Skeletal muscle satellite cell (primary cell): ENCODE measurements at regions not wholly inside any gene's neighbourhood (a gene's known extent, or its start where the extent isn't known, plus 50 kb on each side); places are given as distances from the start of the nearest gene placed in this dataset.
"Not testable (repeated sequence)": the region's sequence is repeated elsewhere in the genome, so short reads cannot be mapped to it uniquely, and the experiment has no call there.

Experiments used
- H3K27me3 ChIP-seq: 2 replicates; pipeline ENCODE4 v1.7.0; 2013; ENCODE audit warnings: low read length; ENCODE audit not compliant: control insufficient read depth, insufficient read depth
- H3K36me3 ChIP-seq: 2 replicates; pipeline ENCODE4 v1.7.0; 2013; ENCODE audit warnings: mild to moderate bottlenecking, control low read depth, low read length; ENCODE audit not compliant: insufficient read depth
- H3K4me1 ChIP-seq: 2 replicates; pipeline ENCODE4 v1.7.0; 2013; ENCODE audit warnings: low read length; ENCODE audit not compliant: control insufficient read depth, insufficient read depth
- H3K4me2 ChIP-seq: 2 replicates; pipeline ENCODE4 v1.7.0; 2013; ENCODE audit warnings: mild to moderate bottlenecking, low read length
- H3K4me3 ChIP-seq: 2 replicates; pipeline ENCODE4 v1.7.0; 2013; ENCODE audit warnings: low read length
- H3K9ac ChIP-seq: 2 replicates; pipeline ENCODE4 v1.7.0; 2013; ENCODE audit warnings: mild to moderate bottlenecking, low read depth, low read length, moderate library complexity
- H3K9me3 ChIP-seq: replicated peaks from 2 replicates; pipeline ENCODE4 v1.7.0; 2013; ENCODE audit warnings: mild to moderate bottlenecking, control low read depth, low read length

DNA sequence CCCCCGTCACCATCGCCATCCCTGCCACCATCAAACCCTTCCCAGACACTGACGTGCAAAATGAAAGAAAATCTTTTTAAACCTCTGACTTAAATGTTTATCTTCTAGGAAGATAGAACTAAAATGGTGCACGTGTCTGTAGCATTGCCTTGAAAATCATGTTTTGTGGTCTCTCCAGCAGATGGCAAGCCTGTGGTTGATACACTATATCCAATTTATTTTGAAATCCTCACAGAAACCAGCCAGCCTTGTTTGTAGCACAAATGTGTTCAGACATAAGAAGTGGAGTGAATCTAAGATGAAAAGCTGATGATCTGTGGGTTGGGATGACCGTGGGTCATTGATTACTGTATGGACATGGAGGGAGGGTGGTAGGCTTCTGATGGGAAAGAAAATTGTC is 436.2 kb upstream of the SMIM21 start:
- Histone ChIP-seq H3K4me3 (no peak overlapping the region), H3K9me3 (no peaks in the 10 kb centered on the region), H3K4me1 (no peaks in the 10 kb centered on the region)

DNA sequence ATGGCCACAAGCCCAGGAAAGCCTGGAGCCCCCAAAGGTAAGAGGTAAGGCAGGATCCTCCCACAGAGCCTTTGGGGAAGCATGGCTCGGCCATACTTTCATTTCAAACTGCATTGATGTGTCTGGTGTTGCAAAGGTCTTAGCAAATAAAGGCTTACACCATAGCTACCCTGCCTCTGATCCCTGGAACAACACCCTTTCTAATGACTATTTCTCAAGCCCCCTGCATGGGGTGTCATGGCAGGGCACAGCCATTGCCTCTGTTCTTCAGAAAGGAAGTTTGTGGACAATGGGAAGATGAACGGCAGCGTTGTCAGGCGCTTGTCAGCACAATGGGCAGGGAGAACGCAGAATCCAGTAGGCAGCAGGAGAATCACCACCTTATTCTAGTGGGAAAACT is 435.0 kb upstream of the SMIM21 start:
- Histone ChIP-seq H3K27me3 (peaks cover 3% of the 10 kb centered on the region), H3K9me3 (no peaks in the 10 kb centered on the region), H3K36me3 (no peaks in the 10 kb centered on the region), H3K4me2 (no peak overlapping the region), H3K4me1 (no peaks in the 10 kb centered on the region), H3K9ac (no peak overlapping the region), H3K4me3 (no peak overlapping the region)

More for the DNA sequence above, 436.2 kb upstream of the SMIM21 start:
- Histone ChIP-seq H3K4me2 (no peak overlapping the region), H3K9ac (no peak overlapping the region), H3K36me3 (no peaks in the 10 kb centered on the region), H3K27me3 (peaks cover 3% of the 10 kb centered on the region)

DNA sequence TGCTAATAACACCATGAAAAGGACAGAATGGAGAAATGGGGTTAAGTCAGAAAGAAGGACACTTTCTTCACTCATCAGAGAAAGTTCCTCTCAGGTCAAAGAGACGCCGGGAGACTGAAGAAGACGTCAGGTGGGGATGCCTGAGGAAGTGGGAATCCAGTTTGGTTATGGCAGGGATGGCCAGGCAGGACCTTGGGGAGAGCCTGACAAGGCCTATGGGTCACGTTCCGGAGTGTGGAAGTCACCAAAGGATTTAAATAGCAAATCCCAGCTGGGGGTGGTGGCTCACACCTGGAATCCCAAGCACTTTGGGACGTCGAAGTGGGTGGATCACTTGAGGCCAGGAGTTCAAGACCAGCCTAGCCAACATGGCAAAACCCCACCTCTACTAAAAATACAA is 432.7 kb upstream of the SMIM21 start:
- Histone ChIP-seq H3K9ac (no peak overlapping the region), H3K27me3 (no peaks in the 10 kb centered on the region), H3K36me3 (no peaks in the 10 kb centered on the region), H3K4me1 (no peaks in the 10 kb centered on the region), H3K4me3 (no peak overlapping the region), H3K4me2 (no peak overlapping the region), H3K9me3 (no peaks in the 10 kb centered on the region)

DNA sequence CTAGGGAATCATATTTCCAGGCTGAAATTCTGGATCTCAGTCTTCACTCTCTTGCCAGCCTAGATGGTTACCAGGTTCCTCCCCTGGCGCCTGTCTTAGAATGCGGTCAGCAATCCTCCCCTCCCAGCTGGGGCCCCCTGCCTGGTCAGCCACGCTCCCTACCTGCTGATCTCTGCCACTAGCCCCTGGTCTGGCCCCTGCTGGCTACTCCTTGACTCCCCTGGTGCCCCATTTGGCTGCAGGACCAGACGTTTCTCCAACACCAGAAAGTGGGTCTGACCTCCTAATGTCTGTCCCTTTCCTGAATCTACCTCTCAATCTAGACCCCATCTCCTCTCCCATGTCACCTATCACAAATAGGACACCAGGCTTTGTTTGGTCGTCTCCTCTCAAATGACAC is 432.0 kb upstream of the SMIM21 start:
- H3K9ac ChIP-seq: no peak overlapping the region
- H3K4me3 ChIP-seq: no peak overlapping the region
- H3K36me3 ChIP-seq: no peaks in the 10 kb centered on the region
- no peak overlapping the region for H3K4me2 ChIP-seq
- no peaks in the 10 kb centered on the region for H3K4me1 ChIP-seq
- no peaks in the 10 kb centered on the region for H3K9me3 ChIP-seq
- no peaks in the 10 kb centered on the region for H3K27me3 ChIP-seq

DNA sequence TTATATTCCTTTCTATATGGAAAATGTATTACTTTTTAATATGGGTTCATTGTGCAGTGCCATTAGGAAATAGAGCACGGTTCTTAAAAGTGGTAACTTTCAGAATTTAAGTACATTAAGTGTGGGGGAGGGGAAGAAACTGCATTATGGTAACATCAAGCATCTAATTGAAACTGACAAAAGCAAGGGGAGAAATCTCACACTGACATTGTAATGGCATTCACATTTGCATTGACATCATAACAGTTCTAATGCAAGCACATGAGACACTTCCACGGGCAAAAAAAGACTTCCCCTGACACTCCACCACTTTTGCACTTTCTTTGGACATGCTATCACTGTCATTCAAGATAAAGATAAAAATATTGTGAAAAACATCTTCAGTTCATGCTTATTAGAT is 431.3 kb upstream of the SMIM21 start:
- no peak overlapping the region for H3K9ac ChIP-seq
- no peak overlapping the region for H3K4me2 ChIP-seq
- H3K4me3 ChIP-seq: no peak overlapping the region
- no peaks in the 10 kb centered on the region for H3K36me3 ChIP-seq
- H3K27me3 ChIP-seq: no peaks in the 10 kb centered on the region
- no peaks in the 10 kb centered on the region for H3K9me3 ChIP-seq
- H3K4me1 ChIP-seq: no peaks in the 10 kb centered on the region

DNA sequence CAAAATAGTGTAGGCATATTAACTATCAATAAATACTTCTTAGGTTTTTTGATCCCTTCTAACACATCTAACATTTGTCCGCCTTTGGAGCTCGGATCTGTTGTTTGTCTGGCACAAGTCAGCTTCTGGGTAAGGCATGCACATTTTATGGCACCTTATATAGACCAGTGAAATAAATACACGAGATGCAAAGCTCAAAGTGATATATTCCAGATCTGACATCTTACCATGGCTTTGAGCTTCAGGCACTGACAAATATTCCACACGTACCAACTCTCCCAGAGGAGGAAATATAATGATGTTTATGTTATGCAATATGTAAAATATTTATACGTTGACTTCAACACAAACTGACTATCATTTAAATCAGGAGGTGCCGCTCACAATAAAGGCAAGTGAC is 430.1 kb upstream of the SMIM21 start:
- Histone ChIP-seq H3K4me1 (no peaks in the 10 kb centered on the region), H3K9me3 (no peaks in the 10 kb centered on the region), H3K9ac (no peak overlapping the region), H3K36me3 (no peaks in the 10 kb centered on the region), H3K4me2 (no peak overlapping the region), H3K4me3 (no peak overlapping the region), H3K27me3 (no peaks in the 10 kb centered on the region)

DNA sequence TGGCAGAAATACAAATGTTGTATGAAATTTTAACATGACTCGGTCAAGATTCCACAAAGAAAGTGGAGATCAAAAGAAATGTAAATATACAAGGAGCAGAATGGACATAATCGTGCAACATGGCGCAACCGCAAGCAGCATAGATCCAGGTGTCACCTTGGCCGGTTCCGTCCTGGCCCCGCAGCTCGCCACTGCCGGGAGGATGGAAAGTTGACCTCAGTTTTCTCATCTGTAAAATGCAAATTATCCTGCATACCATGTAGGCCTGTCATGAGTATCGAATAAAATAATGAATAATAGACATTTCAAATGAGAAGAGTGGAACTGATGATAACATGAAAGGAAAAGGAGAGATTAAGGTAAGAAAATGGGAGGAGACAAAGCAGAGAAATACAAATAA is 427.3 kb upstream of the SMIM21 start:
- H3K36me3 ChIP-seq: no peaks in the 10 kb centered on the region
- no peaks in the 10 kb centered on the region for H3K27me3 ChIP-seq
- H3K4me2 ChIP-seq: no peak overlapping the region
- no peaks in the 10 kb centered on the region for H3K4me1 ChIP-seq
- no peak overlapping the region for H3K4me3 ChIP-seq
- H3K9ac ChIP-seq: no peak overlapping the region
- H3K9me3 ChIP-seq: no peaks in the 10 kb centered on the region

DNA sequence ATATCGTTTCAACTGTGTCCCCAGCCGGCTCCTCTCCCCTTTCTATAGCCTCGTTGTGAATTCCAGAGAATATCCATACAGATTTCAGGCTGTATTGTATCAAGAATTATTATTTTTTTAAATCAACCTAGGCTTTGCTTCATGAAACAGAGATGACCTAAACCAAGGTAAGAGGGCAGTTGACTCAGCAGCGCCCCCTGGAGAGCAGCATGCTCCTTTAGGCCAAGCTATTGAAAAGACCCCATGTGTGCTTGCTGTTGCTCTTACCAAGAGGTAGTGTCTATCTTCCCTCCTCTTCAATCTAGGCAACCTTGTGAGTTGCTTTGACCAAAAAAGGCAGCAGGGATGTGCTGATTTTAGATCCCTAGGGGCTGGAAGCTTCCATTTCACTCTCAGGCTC is 426.7 kb upstream of the SMIM21 start:
- Histone ChIP-seq H3K4me1 (no peaks in the 10 kb centered on the region), H3K9me3 (no peaks in the 10 kb centered on the region), H3K4me3 (no peak overlapping the region), H3K36me3 (no peaks in the 10 kb centered on the region), H3K4me2 (no peak overlapping the region), H3K27me3 (no peaks in the 10 kb centered on the region), H3K9ac (no peak overlapping the region)

DNA sequence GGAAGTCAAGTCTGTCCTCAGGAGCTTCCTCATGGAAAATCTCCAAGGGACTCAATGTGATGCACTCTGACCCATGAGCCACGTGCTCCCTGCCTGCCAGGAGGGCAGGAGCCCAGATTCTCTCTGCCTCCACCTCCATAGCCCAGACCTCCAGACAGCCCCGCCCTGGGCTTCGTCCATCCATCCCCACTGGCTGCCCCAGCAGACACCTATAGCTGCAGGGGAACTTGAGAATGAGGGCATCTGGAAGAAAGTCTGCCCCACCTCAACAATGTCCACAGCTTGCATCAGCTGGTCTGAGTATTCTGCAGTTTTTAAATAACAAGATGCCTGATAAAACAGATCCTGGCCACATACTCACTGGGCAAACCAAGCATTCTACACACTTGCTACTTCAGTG is 418.8 kb upstream of the SMIM21 start:
- Histone ChIP-seq H3K9ac (no peak overlapping the region), H3K36me3 (no peaks in the 10 kb centered on the region), H3K9me3 (no peaks in the 10 kb centered on the region), H3K27me3 (no peaks in the 10 kb centered on the region), H3K4me3 (no peak overlapping the region), H3K4me2 (no peak overlapping the region), H3K4me1 (no peaks in the 10 kb centered on the region)

DNA sequence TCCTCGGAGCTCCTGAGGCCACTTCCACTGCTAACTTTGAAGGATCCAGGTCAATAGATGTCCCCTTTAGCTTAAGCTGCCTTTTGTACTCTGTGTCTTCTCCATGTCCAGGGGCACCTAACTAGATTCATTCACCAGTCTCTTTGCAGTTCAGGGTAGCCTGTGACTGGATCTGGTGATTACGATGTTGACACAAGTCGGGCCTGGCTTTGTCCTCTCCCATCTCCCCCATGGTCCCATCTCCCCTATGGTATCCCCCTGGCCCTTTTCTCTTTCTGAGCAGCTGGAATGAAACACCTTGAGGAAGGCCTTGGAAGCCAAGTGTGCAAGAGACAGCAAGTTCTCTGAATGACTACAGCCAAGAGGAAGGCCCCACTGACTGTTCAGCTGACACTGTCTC is 417.9 kb upstream of the SMIM21 start:
- H3K4me2 ChIP-seq: no peak overlapping the region
- H3K36me3 ChIP-seq: no peaks in the 10 kb centered on the region
- H3K9ac ChIP-seq: no peak overlapping the region
- no peaks in the 10 kb centered on the region for H3K9me3 ChIP-seq
- no peaks in the 10 kb centered on the region for H3K4me1 ChIP-seq
- no peaks in the 10 kb centered on the region for H3K27me3 ChIP-seq
- H3K4me3 ChIP-seq: no peak overlapping the region

DNA sequence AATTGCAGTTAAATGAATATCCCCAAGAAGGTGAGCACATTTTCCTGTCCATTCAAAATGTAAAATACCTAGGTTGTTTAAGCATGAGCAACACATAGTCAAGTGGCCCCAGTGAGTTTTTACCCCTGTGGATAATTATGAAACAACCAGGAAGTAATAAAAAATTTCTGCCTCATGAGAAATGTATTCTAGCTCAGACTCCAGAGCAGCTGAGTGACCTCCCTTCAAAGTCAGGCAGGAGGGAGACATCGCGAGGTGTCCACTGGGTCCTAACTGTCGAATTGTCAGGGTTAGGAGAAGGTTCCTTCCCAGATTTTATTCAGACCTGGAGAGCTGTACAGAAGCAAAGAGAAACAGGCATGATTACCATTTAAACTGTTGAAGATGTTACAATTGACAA is 416.6 kb upstream of the SMIM21 start:
- Histone ChIP-seq H3K4me2 (no peak overlapping the region), H3K9me3 (no peaks in the 10 kb centered on the region), H3K4me1 (no peaks in the 10 kb centered on the region), H3K9ac (no peak overlapping the region), H3K27me3 (no peaks in the 10 kb centered on the region), H3K4me3 (no peak overlapping the region), H3K36me3 (no peaks in the 10 kb centered on the region)

DNA sequence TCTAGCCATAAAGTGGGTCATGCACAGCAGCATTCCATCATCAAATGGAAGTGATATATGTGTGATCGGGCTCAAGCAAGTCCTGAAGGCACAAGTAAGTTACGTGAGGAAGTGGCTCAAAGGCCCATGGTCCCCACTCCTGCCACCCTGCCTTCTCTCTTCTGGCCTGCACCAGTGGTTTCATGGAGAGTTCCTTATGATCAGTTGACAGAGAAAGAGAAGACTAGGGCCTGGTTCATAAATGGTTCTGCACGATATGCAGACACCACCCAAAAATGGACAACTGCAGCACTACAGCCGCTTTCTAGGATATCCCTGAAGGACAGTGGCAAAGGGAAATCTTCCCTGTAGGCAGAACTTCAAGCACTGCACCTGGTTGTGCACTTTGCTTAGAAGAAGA is 412.6 kb upstream of the SMIM21 start:
- Histone ChIP-seq H3K4me2 (no peak overlapping the region), H3K27me3 (no peaks in the 10 kb centered on the region), H3K4me1 (no peaks in the 10 kb centered on the region), H3K4me3 (no peak overlapping the region), H3K9me3 (no peaks in the 10 kb centered on the region), H3K9ac (no peak overlapping the region), H3K36me3 (no peaks in the 10 kb centered on the region)

DNA sequence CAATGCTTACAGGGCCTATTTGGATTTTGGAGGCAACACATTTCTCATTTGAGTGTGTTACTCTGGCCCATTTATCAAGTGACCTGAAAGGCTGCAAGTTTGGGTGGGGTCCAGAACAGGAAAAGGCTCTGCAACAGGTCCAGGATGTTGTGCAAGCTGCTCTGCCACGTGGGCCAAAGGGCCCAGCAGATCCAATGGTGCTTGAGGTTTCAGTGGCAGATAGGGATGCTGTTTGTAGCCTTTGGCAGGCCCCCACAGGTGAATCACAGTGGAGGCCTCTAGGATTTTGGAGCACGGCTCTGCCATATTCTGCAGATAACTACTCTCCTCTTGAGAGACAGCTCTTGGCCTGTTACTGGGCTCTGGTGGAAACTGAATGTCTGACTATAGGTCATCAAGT is 412.2 kb upstream of the SMIM21 start:
- not testable (repeated sequence) for H3K4me2 ChIP-seq, H3K4me1 ChIP-seq, H3K9me3 ChIP-seq, H3K4me3 ChIP-seq, H3K27me3 ChIP-seq, H3K9ac ChIP-seq, H3K36me3 ChIP-seq
